ENCODE measurements at regions not wholly inside any gene's neighbourhood (a gene's known extent, or its start where the extent isn't known, plus 50 kb on each side); places are given as distances from the start of the nearest gene placed in this dataset.

- Histone ChIP-seq H3K9me3 (replicated peaks) (no peaks in the 10 kb centered on the region), H3K27ac (no peak overlapping the region), H3K27me3 (replicated peaks) (no peaks in the 10 kb centered on the region), H3K4me3 (no peak overlapping the region), H3K36me3 (no peaks in the 10 kb centered on the region), H3K4me1 (replicated peaks) (peaks cover 13% of the 10 kb centered on the region)
- DNase-seq (ENCODE audit: low read depth in 1 of 2, low spot score in 2 of 2), result no peak
Observed at GRCh38 chr1:219794085-219794743, 134.1 kb downstream of the SLC30A10 start.

GRCh38 chr1:219792337-219793021 lies 135.9 kb downstream of the SLC30A10 start:
- no peak overlapping the region for H3K27ac ChIP-seq
- H3K27me3 ChIP-seq (replicated peaks), result no peaks in the 10 kb centered on the region
- H3K4me3 ChIP-seq, result no peak overlapping the region
- H3K9me3 ChIP-seq (replicated peaks), result no peaks in the 10 kb centered on the region
- peaks cover 6% of the 10 kb centered on the region for H3K4me1 ChIP-seq (replicated peaks)
- no peak for DNase-seq (ENCODE audit: low read depth in 1 of 2, low spot score in 2 of 2)
- no peaks in the 10 kb centered on the region for H3K36me3 ChIP-seq

- no peak for DNase-seq (ENCODE audit: low read depth in 1 of 2, low spot score in 2 of 2)
- no peaks in the 10 kb centered on the region for H3K36me3 ChIP-seq
- H3K4me1 ChIP-seq (replicated peaks), result peaks cover 6% of the 10 kb centered on the region
- no peak overlapping the region for H3K4me3 ChIP-seq
- no peak overlapping the region for H3K27ac ChIP-seq
- no peaks in the 10 kb centered on the region for H3K27me3 ChIP-seq (replicated peaks)
- no peaks in the 10 kb centered on the region for H3K9me3 ChIP-seq (replicated peaks)
Observed at GRCh38 chr1:219791766-219792165, 136.6 kb downstream of the SLC30A10 start.

GRCh38 chr1:219790834-219791615 lies 137.3 kb downstream of the SLC30A10 start:
- Histone ChIP-seq H3K4me1 (replicated peaks) (peaks cover 6% of the 10 kb centered on the region), H3K27me3 (replicated peaks) (no peaks in the 10 kb centered on the region), H3K27ac (no peak overlapping the region), H3K4me3 (no peak overlapping the region), H3K36me3 (no peaks in the 10 kb centered on the region), H3K9me3 (replicated peaks) (no peaks in the 10 kb centered on the region)
- DNase-seq (ENCODE audit: low read depth in 1 of 2, low spot score in 2 of 2), result peak in 1 of 2 experiments; percentile 5

GRCh38 chr1:219788700-219789099 lies 139.7 kb downstream of the SLC30A10 start:
- Histone ChIP-seq H3K36me3 (no peaks in the 10 kb centered on the region), H3K27ac (no peak overlapping the region), H3K4me3 (no peak overlapping the region), H3K9me3 (replicated peaks) (no peaks in the 10 kb centered on the region), H3K27me3 (replicated peaks) (no peaks in the 10 kb centered on the region), H3K4me1 (replicated peaks) (peaks cover 6% of the 10 kb centered on the region)
- DNase-seq (ENCODE audit: low read depth in 1 of 2, low spot score in 2 of 2), result no peak

GRCh38 chr1:219788091-219788490 lies 140.3 kb downstream of the SLC30A10 start:
- Histone ChIP-seq H3K4me3 (no peak overlapping the region), H3K27ac (no peak overlapping the region), H3K9me3 (replicated peaks) (no peaks in the 10 kb centered on the region), H3K36me3 (no peaks in the 10 kb centered on the region), H3K27me3 (replicated peaks) (no peaks in the 10 kb centered on the region), H3K4me1 (replicated peaks) (peaks cover 6% of the 10 kb centered on the region)
- no peak for DNase-seq (ENCODE audit: low read depth in 1 of 2, low spot score in 2 of 2)

DNA sequence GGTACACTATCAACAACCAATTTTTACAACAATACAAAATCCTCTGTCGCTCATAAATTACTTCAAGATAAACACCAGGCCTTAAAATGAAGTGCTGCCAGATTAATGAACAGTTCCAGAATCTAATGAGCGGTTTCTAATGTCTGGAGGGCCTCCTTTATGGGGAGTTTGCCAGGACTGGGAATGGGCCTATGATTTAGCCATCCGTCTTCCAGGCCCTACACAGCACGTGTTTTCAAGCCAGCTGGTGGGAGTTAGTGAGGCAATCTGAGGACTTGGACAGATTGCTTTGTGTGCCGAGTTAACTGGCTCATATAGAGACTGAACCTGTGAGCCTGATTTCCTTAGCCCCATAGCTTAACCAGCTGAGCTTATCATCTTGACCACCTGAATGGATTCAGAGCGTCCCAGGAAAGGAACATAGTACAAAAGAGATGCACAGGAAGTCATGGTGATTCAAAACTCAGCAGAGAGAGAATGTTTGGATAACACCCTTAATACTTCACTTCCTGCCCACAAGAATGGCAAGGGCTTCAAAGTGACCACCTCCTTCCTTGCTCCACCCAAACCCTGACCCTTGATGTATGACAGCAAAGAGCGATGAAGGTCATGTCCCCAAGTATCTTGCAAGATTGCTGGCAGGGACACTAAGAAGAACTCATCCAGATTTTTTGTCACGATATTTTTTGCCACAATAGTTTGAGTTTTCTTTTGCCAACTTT lies 143.5 kb downstream of the SLC30A10 start:
- Histone ChIP-seq H3K4me1 (replicated peaks) (no peaks in the 10 kb centered on the region), H3K4me3 (no peak overlapping the region), H3K9me3 (replicated peaks) (no peaks in the 10 kb centered on the region), H3K36me3 (no peaks in the 10 kb centered on the region), H3K27me3 (replicated peaks) (no peaks in the 10 kb centered on the region), H3K27ac (no peak overlapping the region)
- DNase-seq (ENCODE audit: low read depth in 1 of 2, low spot score in 2 of 2), result no peak

DNA sequence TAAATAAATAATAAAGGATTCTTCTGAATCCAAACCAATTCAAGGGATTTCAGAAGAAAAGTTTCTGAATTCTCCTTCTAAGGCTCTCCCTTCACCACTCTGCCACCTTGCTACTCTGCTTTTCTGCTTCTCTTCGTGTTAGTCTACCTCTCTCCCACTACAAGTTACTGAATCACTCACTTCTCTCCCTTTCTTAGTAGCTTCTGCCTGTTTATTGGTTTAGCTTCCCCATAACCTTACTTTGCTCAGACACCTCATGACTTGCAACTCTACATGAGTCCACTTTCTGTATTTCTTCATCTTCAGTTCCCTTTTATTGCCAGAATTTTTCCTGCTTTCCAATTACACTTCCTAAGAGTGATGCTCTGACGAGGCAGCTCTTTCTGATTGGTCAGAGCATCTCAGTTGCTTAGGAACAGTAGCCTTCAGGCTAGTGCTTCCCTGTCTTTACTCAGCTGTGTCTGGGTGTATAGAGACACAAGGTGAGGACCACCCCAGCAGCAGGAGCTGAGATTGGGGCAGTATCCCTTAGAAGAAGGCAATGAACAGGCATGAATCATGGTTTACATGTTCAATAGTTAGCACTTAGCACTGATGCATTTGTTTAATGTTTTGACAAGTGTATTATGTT lies 144.6 kb downstream of the SLC30A10 start:
- no peak overlapping the region for H3K4me3 ChIP-seq
- no peaks in the 10 kb centered on the region for H3K9me3 ChIP-seq (replicated peaks)
- no peaks in the 10 kb centered on the region for H3K4me1 ChIP-seq (replicated peaks)
- H3K36me3 ChIP-seq, result no peaks in the 10 kb centered on the region
- DNase-seq (ENCODE audit: low read depth in 1 of 2, low spot score in 2 of 2), result no peak
- no peak overlapping the region for H3K27ac ChIP-seq
- H3K27me3 ChIP-seq (replicated peaks), result no peaks in the 10 kb centered on the region

DNA sequence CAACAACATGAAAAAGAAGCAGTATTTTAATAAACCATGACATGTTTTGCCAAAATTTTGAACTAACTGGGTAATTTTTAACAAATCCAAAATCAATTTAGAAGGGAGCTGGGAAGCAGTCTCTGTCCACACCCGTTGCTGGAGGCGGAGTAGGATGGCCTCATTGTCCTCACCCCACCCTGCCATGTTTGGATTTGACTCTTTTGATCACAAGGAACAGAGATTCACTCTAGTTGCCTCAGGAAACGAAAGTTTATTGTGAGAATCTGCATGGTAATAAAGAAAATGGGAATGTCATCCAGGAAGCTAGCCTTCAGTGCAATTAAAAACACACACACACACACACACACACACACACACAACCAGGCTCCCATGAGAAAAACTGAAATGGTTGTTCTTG lies 145.4 kb downstream of the SLC30A10 start:
- DNase-seq (ENCODE audit: low read depth in 1 of 2, low spot score in 2 of 2), result no peak
- no peaks in the 10 kb centered on the region for H3K36me3 ChIP-seq
- H3K27me3 ChIP-seq (replicated peaks), result no peaks in the 10 kb centered on the region
- no peak overlapping the region for H3K27ac ChIP-seq
- H3K4me1 ChIP-seq (replicated peaks), result no peaks in the 10 kb centered on the region
- no peak overlapping the region for H3K4me3 ChIP-seq
- H3K9me3 ChIP-seq (replicated peaks), result no peaks in the 10 kb centered on the region

DNA sequence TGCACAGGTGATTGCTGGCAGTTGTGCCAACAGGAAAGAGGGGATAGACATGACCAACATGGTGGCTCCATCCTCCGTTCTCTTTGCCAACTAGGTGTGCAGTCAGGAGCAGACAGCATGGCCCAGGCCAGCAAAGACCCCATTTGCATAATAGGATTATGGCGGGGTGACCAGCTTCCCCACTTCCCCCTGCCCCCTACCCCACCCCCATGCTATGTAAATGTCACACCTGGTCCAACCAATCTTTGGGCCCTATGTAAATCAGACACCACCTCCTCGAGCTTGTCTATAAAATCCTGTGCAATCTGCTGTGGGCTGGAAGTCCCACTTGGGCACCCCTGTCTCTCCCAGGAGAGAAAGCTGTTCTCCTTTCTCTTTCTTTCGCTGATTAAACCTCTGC lies 146.0 kb downstream of the SLC30A10 start:
- H3K9me3 ChIP-seq (replicated peaks), result no peaks in the 10 kb centered on the region
- no peak for DNase-seq (ENCODE audit: low read depth in 1 of 2, low spot score in 2 of 2)
- H3K27ac ChIP-seq, result no peak overlapping the region
- H3K4me3 ChIP-seq, result no peak overlapping the region
- H3K27me3 ChIP-seq (replicated peaks), result no peaks in the 10 kb centered on the region
- no peaks in the 10 kb centered on the region for H3K4me1 ChIP-seq (replicated peaks)
- no peaks in the 10 kb centered on the region for H3K36me3 ChIP-seq

DNA sequence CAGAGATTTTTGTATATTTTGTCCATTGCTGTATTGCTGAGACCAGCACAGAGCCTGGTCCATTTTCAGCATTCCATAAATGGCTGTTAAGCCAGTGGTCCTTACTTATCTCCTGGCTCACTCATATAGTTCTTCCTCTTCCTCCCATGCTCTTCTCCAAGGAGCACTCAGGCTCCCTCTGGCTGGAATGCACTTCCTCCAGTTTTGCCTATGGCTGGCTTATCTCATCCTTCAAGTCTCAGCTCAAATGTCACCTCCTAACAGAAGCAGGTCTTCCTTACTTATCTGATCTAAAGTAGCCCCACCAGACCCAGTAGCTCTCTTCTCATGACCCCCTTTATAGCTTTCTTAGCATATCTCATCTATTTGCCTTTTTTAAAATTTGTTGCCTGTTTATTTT lies 146.9 kb downstream of the SLC30A10 start:
- H3K9me3 ChIP-seq (replicated peaks), result no peaks in the 10 kb centered on the region
- no peak overlapping the region for H3K27ac ChIP-seq
- no peak for DNase-seq (ENCODE audit: low read depth in 1 of 2, low spot score in 2 of 2)

DNA sequence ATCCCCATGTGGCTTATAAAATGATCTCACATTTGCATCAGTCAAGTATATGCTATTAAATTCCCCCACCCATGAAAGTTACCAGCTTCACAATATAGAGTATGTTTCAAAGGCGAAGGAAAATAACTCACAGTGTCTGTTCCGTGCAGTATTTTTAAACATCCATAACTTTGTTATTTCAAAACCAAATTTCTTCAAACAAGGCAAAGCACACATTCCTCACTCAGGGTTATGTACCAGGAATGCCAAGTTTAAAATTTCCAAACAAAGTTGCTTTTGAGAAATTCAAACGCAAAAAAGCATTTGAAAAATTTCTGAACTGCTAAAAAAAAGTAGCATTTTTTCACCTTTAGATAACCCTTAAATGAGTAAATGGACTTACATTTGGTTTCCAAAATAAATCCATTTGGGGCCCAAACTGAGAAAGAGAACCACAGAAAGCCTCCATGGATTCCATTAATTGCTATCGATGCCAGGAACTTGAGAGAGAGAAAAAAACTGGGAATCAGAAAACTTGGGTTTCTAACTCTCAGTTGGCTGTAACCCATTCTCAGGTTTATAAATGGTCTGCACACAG lies 149.5 kb downstream of the SLC30A10 start:
- Histone ChIP-seq H3K9me3 (replicated peaks) (no peaks in the 10 kb centered on the region), H3K36me3 (no peaks in the 10 kb centered on the region), H3K4me3 (no peak overlapping the region), H3K4me1 (replicated peaks) (no peaks in the 10 kb centered on the region), H3K27ac (no peak overlapping the region), H3K27me3 (replicated peaks) (no peaks in the 10 kb centered on the region)
- no peak for DNase-seq (ENCODE audit: low read depth in 1 of 2, low spot score in 2 of 2)

More for the DNA sequence above, 146.9 kb downstream of the SLC30A10 start:
- no peak overlapping the region for H3K4me3 ChIP-seq
- H3K36me3 ChIP-seq, result no peaks in the 10 kb centered on the region
- no peaks in the 10 kb centered on the region for H3K27me3 ChIP-seq (replicated peaks)
- no peaks in the 10 kb centered on the region for H3K4me1 ChIP-seq (replicated peaks)

DNA sequence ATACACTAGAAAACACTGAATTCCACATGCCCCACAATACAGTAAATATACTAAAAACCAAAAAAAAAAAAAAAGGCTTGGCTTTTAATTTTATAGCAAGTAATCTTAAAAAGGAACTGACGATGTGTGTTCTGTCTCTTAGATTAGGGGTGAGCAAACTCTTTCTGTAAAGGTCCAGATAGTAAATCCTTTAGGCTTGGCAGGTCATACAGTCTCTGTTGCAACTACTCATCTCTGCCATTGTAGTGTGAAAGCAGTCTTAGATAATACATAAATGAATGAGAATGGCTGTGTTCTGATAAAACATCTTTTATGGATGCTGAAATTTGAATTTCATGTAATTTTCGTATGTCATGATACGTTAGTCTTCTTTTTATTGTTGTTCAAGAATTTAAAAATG lies 150.2 kb downstream of the SLC30A10 start:
- DNase-seq (ENCODE audit: low read depth in 1 of 2, low spot score in 2 of 2), result no peak

More for the DNA sequence above, 150.2 kb downstream of the SLC30A10 start:
- Histone ChIP-seq H3K4me3 (no peak overlapping the region), H3K4me1 (replicated peaks) (no peaks in the 10 kb centered on the region), H3K9me3 (replicated peaks) (no peaks in the 10 kb centered on the region), H3K27me3 (replicated peaks) (no peaks in the 10 kb centered on the region), H3K27ac (no peak overlapping the region), H3K36me3 (no peaks in the 10 kb centered on the region)

All from SJSA1 (cell line).